ENCODE measurements at regions not wholly inside any gene's neighbourhood (a gene's known extent, or its start where the extent isn't known, plus 50 kb on each side); places are given as distances from the start of the nearest gene placed in this dataset.
A peak's percentile ranks its signal among the peaks of the same experiment; 100 is the strongest.

GRCh38 chr11:27193434-27194225, 153.0 kb downstream of the BBOX1 start:
- no peak for DNase-seq (ENCODE audit: low read depth in 2 of 2)

GRCh38 chr11:27192184-27192583, 151.6 kb downstream of the BBOX1 start:
- DNase-seq (ENCODE audit: low read depth in 2 of 2), result no peak

- DNase-seq (ENCODE audit: low read depth in 2 of 2), result no peak
Measured at GRCh38 chr11:27191639-27192038, 151.0 kb downstream of the BBOX1 start.

GRCh38 chr11:27188696-27189095, 148.1 kb downstream of the BBOX1 start:
- no peak for DNase-seq (ENCODE audit: low read depth in 2 of 2)

GRCh38 chr11:27187848-27188621, 147.4 kb downstream of the BBOX1 start:
- DNase-seq (ENCODE audit: low read depth in 2 of 2), result no peak

- no peak for DNase-seq (ENCODE audit: low read depth in 2 of 2)
Measured at GRCh38 chr11:27187075-27187847, 146.6 kb downstream of the BBOX1 start.

GRCh38 chr11:27186580-27186979, 146.0 kb downstream of the BBOX1 start:
- DNase-seq (ENCODE audit: low read depth in 2 of 2), result peak; percentile 46 to 48

GRCh38 chr11:27184458-27185312, 144.1 kb downstream of the BBOX1 start:
- DNase-seq (ENCODE audit: low read depth in 2 of 2), result no peak

- DNase-seq (ENCODE audit: low read depth in 2 of 2), result peak; percentile 59 to 62
Measured at GRCh38 chr11:27183672-27184457, 143.2 kb downstream of the BBOX1 start.

- no peak for DNase-seq (ENCODE audit: low read depth in 2 of 2)
Measured at GRCh38 chr11:27179334-27179733, 138.7 kb downstream of the BBOX1 start.

- no peak for DNase-seq (ENCODE audit: low read depth in 2 of 2)
Measured at GRCh38 chr11:27178859-27179258, 138.2 kb downstream of the BBOX1 start.

Data from fibroblast of skin of left quadriceps (primary cell).